DND-41 (cell line): ENCODE measurements at regions not wholly inside any gene's neighbourhood (a gene's known extent, or its start where the extent isn't known, plus 50 kb on each side); places are given as distances from the start of the nearest gene placed in this dataset.

Source experiments
- ATAC-seq: fragments of 200-7000 bp; cut with Tn5 transposase; 3 replicates; pipeline ENCODE4 v1.9.1; 2021; ENCODE audit warnings: low read depth; ENCODE audit not compliant: insufficient read depth
- DNase-seq: peaks from one replicate; pipeline ENCODE4 v3.0.0-alpha.2; 2020
- H2AFZ ChIP-seq: 2 replicates; pipeline ENCODE4 v1.6.0; 2012; ENCODE audit warnings: low read depth, low read length
- H3K27ac ChIP-seq: 2 replicates; pipeline ENCODE4 v1.5.1; 2012; ENCODE audit warnings: low read length, inconsistent platforms
- H3K27me3 ChIP-seq: fragments of 200-600 bp; sonication (generic); 2 replicates; pipeline ENCODE4 v1.6.0; 2012; ENCODE audit warnings: low read length, mild to moderate bottlenecking, inconsistent platforms; ENCODE audit not compliant: insufficient read depth, poor library complexity
- H3K36me3 ChIP-seq: 2 replicates; pipeline ENCODE4 v1.5.1; 2012; ENCODE audit warnings: low read length, inconsistent platforms; ENCODE audit not compliant: insufficient read depth
- H3K4me1 ChIP-seq: 2 replicates; pipeline ENCODE4 v1.5.1; 2012; ENCODE audit warnings: mild to moderate bottlenecking, low read length; ENCODE audit not compliant: insufficient read depth
- H3K4me2 ChIP-seq: 2 replicates; pipeline ENCODE4 v1.6.0; 2012; ENCODE audit warnings: mild to moderate bottlenecking, moderate library complexity, low read length, inconsistent platforms; ENCODE audit not compliant: insufficient read depth
- H3K4me3 ChIP-seq, 2 experiments: fragments of 200-600 bp in 1 of 2; shearing (Covaris generic) in 1 of 2; 2 replicates each; pipeline ENCODE4 v1.5.1; 2012 to 2016; ENCODE audit warnings: inconsistent platforms in 2 of 2, low read length in 2 of 2, mild to moderate bottlenecking in 2 of 2, low read depth in 1 of 2, moderate library complexity in 1 of 2
- H3K79me2 ChIP-seq: 2 replicates; pipeline ENCODE4 v1.6.0; 2012; ENCODE audit warnings: low read length, inconsistent platforms; ENCODE audit not compliant: insufficient read depth
- H3K9ac ChIP-seq: 2 replicates; pipeline ENCODE4 v1.6.0; 2012; ENCODE audit warnings: low read depth, mild to moderate bottlenecking, inconsistent platforms, low read length, moderate library complexity
- H3K9me3 ChIP-seq: 2 replicates; pipeline ENCODE4 v1.5.1; 2012; ENCODE audit warnings: low read length, moderate library complexity, mild to moderate bottlenecking, inconsistent platforms; ENCODE audit not compliant: insufficient read depth, severe bottlenecking
- H4K20me1 ChIP-seq: 2 replicates; pipeline ENCODE4 v1.6.0; 2012; ENCODE audit warnings: low read length; ENCODE audit not compliant: insufficient read depth
- EZH2 ChIP-seq: IDR thresholded peaks from 3 replicates; pipeline ENCODE4 v1.6.1; 2012; ENCODE audit warnings: borderline replicate concordance, low read depth, mild to moderate bottlenecking, moderate library complexity, low read length, inconsistent platforms; ENCODE audit not compliant: severe bottlenecking
- TF ChIP-seq, protein P1 (sequence below): IDR thresholded peaks from 2 replicates; pipeline ENCODE4 v1.5.1; 2012; ENCODE audit warnings: borderline replicate concordance, low read length, moderate library complexity, mild to moderate bottlenecking; ENCODE audit not compliant: poor library complexity, severe bottlenecking; ENCODE audit errors: extremely low read depth

DNA sequence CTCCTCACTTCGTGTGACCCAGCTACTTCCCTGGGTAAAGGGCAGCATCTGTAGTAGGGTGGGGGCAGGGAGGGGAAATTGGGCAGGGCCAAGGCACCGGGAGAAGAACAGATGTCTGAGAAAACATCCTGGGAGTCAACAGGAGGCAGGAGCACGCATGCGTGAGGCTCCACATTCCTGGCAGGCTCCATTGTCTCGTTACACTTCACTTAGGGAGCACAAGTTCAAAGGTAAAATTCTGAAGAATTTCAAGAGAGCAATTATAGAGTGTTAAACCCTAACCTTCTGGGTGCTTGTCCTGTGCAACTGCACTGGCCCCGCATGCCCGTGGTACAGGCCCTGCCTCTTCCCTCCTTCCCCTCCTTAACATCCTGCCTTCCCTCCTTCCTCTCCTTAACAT, 79.6 kb upstream of the POMP start:
- H3K79me2 ChIP-seq: no peaks in the 10 kb centered on the region
- no peaks in the 10 kb centered on the region for H4K20me1 ChIP-seq
- DNase-seq: no peak
- H3K4me3 ChIP-seq: no peak overlapping the region
- no peak overlapping the region for H3K27ac ChIP-seq
- no peaks in the 10 kb centered on the region for H3K36me3 ChIP-seq
- no peaks in the 10 kb centered on the region for H3K9me3 ChIP-seq
- no peak for ATAC-seq
- no peaks in the 10 kb centered on the region for H3K4me1 ChIP-seq
- no peak overlapping the region for H2AFZ ChIP-seq
- no peak overlapping the region for H3K4me2 ChIP-seq
- H3K27me3 ChIP-seq: no peaks in the 10 kb centered on the region
- no peak for TF ChIP-seq EZH2
- TF ChIP-seq, protein P1, sequence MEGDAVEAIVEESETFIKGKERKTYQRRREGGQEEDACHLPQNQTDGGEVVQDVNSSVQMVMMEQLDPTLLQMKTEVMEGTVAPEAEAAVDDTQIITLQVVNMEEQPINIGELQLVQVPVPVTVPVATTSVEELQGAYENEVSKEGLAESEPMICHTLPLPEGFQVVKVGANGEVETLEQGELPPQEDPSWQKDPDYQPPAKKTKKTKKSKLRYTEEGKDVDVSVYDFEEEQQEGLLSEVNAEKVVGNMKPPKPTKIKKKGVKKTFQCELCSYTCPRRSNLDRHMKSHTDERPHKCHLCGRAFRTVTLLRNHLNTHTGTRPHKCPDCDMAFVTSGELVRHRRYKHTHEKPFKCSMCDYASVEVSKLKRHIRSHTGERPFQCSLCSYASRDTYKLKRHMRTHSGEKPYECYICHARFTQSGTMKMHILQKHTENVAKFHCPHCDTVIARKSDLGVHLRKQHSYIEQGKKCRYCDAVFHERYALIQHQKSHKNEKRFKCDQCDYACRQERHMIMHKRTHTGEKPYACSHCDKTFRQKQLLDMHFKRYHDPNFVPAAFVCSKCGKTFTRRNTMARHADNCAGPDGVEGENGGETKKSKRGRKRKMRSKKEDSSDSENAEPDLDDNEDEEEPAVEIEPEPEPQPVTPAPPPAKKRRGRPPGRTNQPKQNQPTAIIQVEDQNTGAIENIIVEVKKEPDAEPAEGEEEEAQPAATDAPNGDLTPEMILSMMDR: no peak
- H3K9ac ChIP-seq: no peak overlapping the region

DNA sequence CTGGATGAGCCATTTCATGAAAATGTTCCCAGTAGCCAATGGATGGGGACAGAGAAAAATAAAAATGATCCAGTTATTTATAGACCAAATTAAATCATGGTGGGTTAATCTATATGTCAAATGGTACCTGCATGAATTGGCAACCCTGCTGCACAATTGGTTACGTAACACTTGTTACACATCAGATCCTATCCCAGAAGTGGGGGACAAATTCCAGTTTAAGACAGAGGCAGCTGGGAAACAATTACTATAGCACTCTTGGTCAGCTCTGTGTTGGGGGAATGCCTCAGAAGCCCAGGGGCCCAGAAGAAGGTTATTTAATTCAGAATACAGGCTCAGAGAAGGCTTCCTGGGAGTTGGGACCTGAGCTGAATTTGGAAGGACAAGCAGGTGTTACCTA, 81.1 kb upstream of the FLT1 start:
- no peak overlapping the region for H3K4me3 ChIP-seq
- no peak overlapping the region for H3K4me2 ChIP-seq
- H3K36me3 ChIP-seq: no peaks in the 10 kb centered on the region
- ATAC-seq (no peak), DNase-seq (no peak)
- H2AFZ ChIP-seq: no peak overlapping the region
- no peak overlapping the region for H3K9ac ChIP-seq
- H3K4me1 ChIP-seq: no peaks in the 10 kb centered on the region
- TF ChIP-seq, protein P1: no peak
- no peak for TF ChIP-seq EZH2
- H3K79me2 ChIP-seq: no peaks in the 10 kb centered on the region
- H3K27ac ChIP-seq: no peak overlapping the region
- no peaks in the 10 kb centered on the region for H3K27me3 ChIP-seq
- no peaks in the 10 kb centered on the region for H4K20me1 ChIP-seq
- H3K9me3 ChIP-seq: no peaks in the 10 kb centered on the region

DNA sequence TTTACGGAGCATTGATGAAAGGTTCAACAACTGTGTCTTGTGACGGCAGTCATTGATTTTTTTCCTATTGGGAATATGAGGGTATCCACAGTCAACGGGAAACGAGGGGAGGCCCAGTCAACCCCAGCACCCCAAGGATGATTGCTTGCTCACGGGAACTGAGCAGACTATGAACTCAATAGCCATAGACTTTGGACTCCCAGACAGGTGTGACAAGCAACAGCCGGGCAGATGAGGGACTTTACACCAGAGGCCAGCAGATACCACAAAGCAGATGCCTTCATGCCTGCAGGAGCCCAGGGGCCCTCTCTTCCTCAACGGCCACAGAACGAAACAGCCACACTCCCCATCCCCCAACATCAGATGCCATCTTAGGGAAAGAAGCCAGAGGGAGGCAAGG, 80.3 kb upstream of the FLT1 start:
- Histone ChIP-seq H3K4me2 (no peak overlapping the region), H3K36me3 (no peaks in the 10 kb centered on the region), H3K27me3 (no peaks in the 10 kb centered on the region), H3K9ac (no peak overlapping the region), H3K27ac (no peak overlapping the region), H3K4me3 (no peak overlapping the region), H4K20me1 (no peaks in the 10 kb centered on the region), H3K79me2 (no peaks in the 10 kb centered on the region), H2AFZ (no peak overlapping the region), H3K4me1 (no peaks in the 10 kb centered on the region), H3K9me3 (no peaks in the 10 kb centered on the region)
- DNase-seq (no peak), ATAC-seq (no peak)
- TF ChIP-seq, protein P1: no peak
- no peak for TF ChIP-seq EZH2

DNA sequence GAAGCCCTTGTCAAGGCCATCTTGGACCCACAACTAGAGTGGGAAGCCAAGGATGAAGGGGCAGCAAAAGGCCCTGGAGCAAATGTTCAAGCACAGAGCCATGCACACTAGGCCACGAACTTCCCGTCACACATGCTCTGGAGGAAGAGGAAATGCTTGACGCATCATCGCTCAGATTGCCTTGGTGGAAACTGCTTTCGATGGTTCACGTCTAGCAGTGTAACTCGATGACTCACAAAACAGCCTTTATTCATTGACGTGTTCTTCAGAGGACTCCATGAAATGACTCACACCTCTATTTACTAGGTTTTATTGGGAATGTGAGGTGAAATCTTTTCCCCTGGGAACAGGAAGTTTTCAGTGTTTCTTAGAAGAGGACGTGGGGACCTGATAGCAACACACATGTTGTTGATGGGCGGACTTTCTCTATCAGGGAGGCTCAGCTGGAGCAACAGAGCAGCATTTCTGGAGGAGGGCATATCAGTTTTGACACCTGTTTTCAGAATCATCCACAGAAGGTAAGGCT, 79.8 kb upstream of the FLT1 start:
- no peaks in the 10 kb centered on the region for H4K20me1 ChIP-seq
- no peaks in the 10 kb centered on the region for H3K36me3 ChIP-seq
- no peaks in the 10 kb centered on the region for H3K79me2 ChIP-seq
- ATAC-seq: no peak
- no peaks in the 10 kb centered on the region for H3K4me1 ChIP-seq
- TF ChIP-seq, protein P1: no peak
- TF ChIP-seq EZH2: no peak
- no peak overlapping the region for H3K27ac ChIP-seq
- no peak overlapping the region for H3K4me3 ChIP-seq
- DNase-seq: no peak
- no peak overlapping the region for H3K9ac ChIP-seq
- H3K4me2 ChIP-seq: no peak overlapping the region
- no peaks in the 10 kb centered on the region for H3K27me3 ChIP-seq
- H3K9me3 ChIP-seq: no peaks in the 10 kb centered on the region
- no peak overlapping the region for H2AFZ ChIP-seq
